ENCODE measurements at regions not wholly inside any gene's neighbourhood (a gene's known extent, or its start where the extent isn't known, plus 50 kb on each side); places are given as distances from the start of the nearest gene placed in this dataset.

DNA sequence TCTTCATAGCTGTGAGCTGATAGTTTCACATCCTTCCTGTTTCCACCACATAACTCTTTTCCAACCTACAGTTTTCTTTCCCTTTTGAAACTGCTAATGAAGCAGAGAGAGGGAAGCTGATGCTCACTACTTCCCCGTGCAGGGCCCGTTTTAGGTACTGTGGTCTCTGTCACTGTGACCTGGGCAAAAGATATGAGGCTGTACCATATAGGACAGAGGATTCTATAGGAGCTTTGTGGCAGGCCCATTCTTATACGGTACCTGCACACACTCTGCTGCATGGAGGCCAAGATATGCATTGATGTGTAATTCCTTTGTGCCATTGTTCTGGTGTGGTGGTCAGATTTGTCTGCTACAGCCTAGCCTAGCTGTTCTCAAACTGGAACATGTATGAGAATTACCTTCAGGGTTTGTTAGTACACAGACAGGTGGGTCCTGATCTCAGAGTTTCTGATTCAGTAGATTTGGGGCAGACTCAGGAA, 577.3 kb downstream of the LMO7 start:
- TF ChIP-seq POLR2AphosphoS5 (IDR thresholded peaks at IDR 0.05; ENCODE audit: low read depth, low read length), result no peak
- TF ChIP-seq POLR2A (IDR thresholded peaks at IDR 0.05; ENCODE audit: low read depth, low read length), result no peak
- TF ChIP-seq TAF1 (IDR thresholded peaks at IDR 0.05; ENCODE audit: low read depth, low read length), result no peak
- no peak for TF ChIP-seq PAX5 (IDR thresholded peaks at IDR 0.05; ENCODE audit: insufficient read depth, low read length, severe bottlenecking)
- TF ChIP-seq SPI1 (IDR thresholded peaks at IDR 0.05; ENCODE audit: low read depth, low read length), result no peak
- no peak for TF ChIP-seq POU2F2 (IDR thresholded peaks at IDR 0.05; ENCODE audit: low read depth, low read length)
